Panc1 (cell line): ENCODE measurements at regions not wholly inside any gene's neighbourhood (a gene's known extent, or its start where the extent isn't known, plus 50 kb on each side); places are given as distances from the start of the nearest gene placed in this dataset.

ENCODE experiments used
- ATAC-seq: fragments of 200-7000 bp; cut with Tn5 transposase; 2 replicates; pipeline ENCODE4 v1.9.1; 2020; ENCODE audit warnings: mild to moderate bottlenecking, moderate library complexity
- BruUV-seq: library from RNA; stranded (reverse); fragments of 400-500 nt; replicated peaks from 2 replicates; lab custom pipeline; 2021; lab: Mats Ljungman, UMichigan
- CTCF ChIA-PET: fragments of 300-600 bp; sonication (Branson Sonifier 250); formaldehyde crosslinking; loops from one replicate; lab custom pipeline; 2022; ENCODE audit warnings: antibody characterized with exemption; lab: Charles Lee
- POLR2A ChIA-PET: fragments of 300-600 bp; sonication (Branson Sonifier 250); formaldehyde crosslinking; loops from one replicate; lab custom pipeline; 2022; ENCODE audit warnings: antibody characterized with exemption; lab: Charles Lee
- DNase-seq: peaks from one replicate; pipeline ENCODE4 v3.0.0-alpha.2; 2010; ENCODE audit warnings: low read depth, low spot score
- H3K27ac ChIP-seq: 2 replicates; pipeline ENCODE4 v1.5.1; 2011; ENCODE audit warnings: mild to moderate bottlenecking, low read length, inconsistent platforms
- H3K27me3 ChIP-seq: fragments of 200-500 bp; sonication (Bioruptor generic); 2 replicates; pipeline ENCODE4 v1.6.0; 2014; ENCODE audit warnings: low read length, inconsistent platforms; ENCODE audit not compliant: control insufficient read depth, insufficient read depth
- H3K36me3 ChIP-seq: fragments of 200-500 bp; sonication (Bioruptor generic); 2 replicates; pipeline ENCODE4 v1.5.1; 2014; ENCODE audit warnings: inconsistent platforms, mild to moderate bottlenecking, low read length, moderate library complexity; ENCODE audit not compliant: control insufficient read depth, insufficient read depth
- H3K4me1 ChIP-seq: 2 replicates; pipeline ENCODE4 v1.5.1; 2011; ENCODE audit warnings: inconsistent platforms, mild to moderate bottlenecking, low read length, moderate library complexity; ENCODE audit not compliant: control insufficient read depth, insufficient read depth
- H3K4me3 ChIP-seq, 2 experiments: 2 replicates each; pipeline ENCODE4 v1.5.1; 2011 to 2012; ENCODE audit warnings: low read depth in 2 of 2, low read length in 2 of 2, mild to moderate bottlenecking in 2 of 2, inconsistent platforms in 1 of 2, moderate library complexity in 1 of 2
- H3K9me3 ChIP-seq: fragments of 200-500 bp; sonication (Bioruptor generic); 2 replicates; pipeline ENCODE4 v1.5.1; 2014; ENCODE audit warnings: low read depth, mild to moderate bottlenecking, inconsistent platforms, low read length, moderate library complexity; ENCODE audit not compliant: control insufficient read depth, insufficient read depth
- CTCF ChIP-seq: fragments of 450-650 bp; IDR thresholded peaks from 2 replicates; pipeline ENCODE4 v1.5.1; 2017; ENCODE audit warnings: mild to moderate bottlenecking
- POLR2AphosphoS5 ChIP-seq: IDR thresholded peaks from 2 replicates; pipeline ENCODE4 v1.6.1; 2012; ENCODE audit warnings: mild to moderate bottlenecking, low read depth, low read length, moderate library complexity
- REST ChIP-seq, 2 experiments: IDR thresholded peaks; 2 replicates each; pipeline ENCODE4 v1.6.1; 2011 to 2012; ENCODE audit warnings: low read depth in 2 of 2, control low read depth in 1 of 2, low read length in 1 of 2, mild to moderate bottlenecking in 1 of 2, moderate library complexity in 1 of 2; ENCODE audit not compliant: insufficient read depth in 1 of 2
- SIN3A ChIP-seq: IDR thresholded peaks from 2 replicates; pipeline ENCODE4 v1.6.1; 2012; ENCODE audit warnings: low read depth, mild to moderate bottlenecking, low read length, moderate library complexity, borderline replicate concordance; ENCODE audit not compliant: insufficient read depth
- TCF7L2 ChIP-seq: IDR thresholded peaks from 2 replicates; pipeline ENCODE4 v1.6.1; 2011; ENCODE audit warnings: mild to moderate bottlenecking, low read depth, low read length, inconsistent platforms
- in situ Hi-C: cut with HindIII; loops from 2 replicates; pipeline ENCODE4 v1.10.0; 2016; ENCODE audit warnings: low sequenced_read_pairs, low pct_unique_long_range_greater_than_20kb
- intact Hi-C: fragments of 100-400 bp; cut with micrococcal nuclease; formaldehyde crosslinking; loops from one replicate; pipeline ENCODE4 v1.10.0; 2022; ENCODE audit not compliant: unreplicated experiment

- no peak overlapping the region for H3K27ac ChIP-seq
- no peak overlapping the region for H3K4me3 ChIP-seq
- intact Hi-C loops (no loop called here), in situ Hi-C loops (no loop called here)
- ATAC-seq (no peak), DNase-seq (no peak)
- no peaks in the 10 kb centered on the region for H3K9me3 ChIP-seq
- no TSS peak for BruUV-seq
- POLR2A ChIA-PET, result no interaction called here
- no peaks in the 10 kb centered on the region for H3K27me3 ChIP-seq
- H3K36me3 ChIP-seq, result no peaks in the 10 kb centered on the region
- no peaks in the 10 kb centered on the region for H3K4me1 ChIP-seq
- CTCF ChIA-PET, result no interaction called here
- no peak for TF ChIP-seq CTCF
- no peak for TF ChIP-seq REST (IDR thresholded peaks at IDR 0.05; ENCODE audit: insufficient read depth in 1 of 2, low read depth in 2 of 2, low read length in 1 of 2)
- no peak for TF ChIP-seq TCF7L2
- no peak for TF ChIP-seq POLR2AphosphoS5
- TF ChIP-seq SIN3A, result no peak
Measured at GRCh38 chrX:113275804-113276203, 435.2 kb upstream of the AMOT start.

- intact Hi-C loops, result no loop called here
- TF ChIP-seq POLR2AphosphoS5 (no peak), REST (IDR thresholded peaks at IDR 0.05; ENCODE audit: insufficient read depth in 1 of 2, low read depth in 2 of 2, low read length in 1 of 2) (no peak), CTCF (no peak), TCF7L2 (no peak), SIN3A (no peak)
- in situ Hi-C loops, result no loop called here
- ChIA-PET CTCF (no interaction called here), POLR2A (no interaction called here)
- BruUV-seq, result no TSS peak
- ATAC-seq, result no peak
- no peak overlapping the region for H3K4me3 ChIP-seq
- no peaks in the 10 kb centered on the region for H3K4me1 ChIP-seq
- no peaks in the 10 kb centered on the region for H3K36me3 ChIP-seq
- no peaks in the 10 kb centered on the region for H3K9me3 ChIP-seq
- no peaks in the 10 kb centered on the region for H3K27me3 ChIP-seq
- DNase-seq, result no peak
- no peak overlapping the region for H3K27ac ChIP-seq
Measured at GRCh38 chrX:113274791-113275190, 434.2 kb upstream of the AMOT start.
